HepG2 (cell line): ENCODE measurements at regions not wholly inside any gene's neighbourhood (a gene's known extent, or its start where the extent isn't known, plus 50 kb on each side); places are given as distances from the start of the nearest gene placed in this dataset.

ENCODE experiments used
- ATAC-seq: fragments of 200-7000 bp; cut with Tn5 transposase; 3 replicates; pipeline ENCODE4 v1.9.1; 2020; ENCODE audit warnings: mild to moderate bottlenecking, moderate library complexity
- BruUV-seq: library from RNA; stranded (reverse); fragments of 400-500 nt; replicated peaks from 2 replicates; lab custom pipeline; 2021; lab: Mats Ljungman, UMichigan
- CTCF ChIA-PET: fragments of 300-600 bp; formaldehyde crosslinking; extraction: SDS; loops from one replicate; lab custom pipeline; 2021; ENCODE audit warnings: low total read pairs, inconsistent platforms, low intra/inter-chr PET ratio; lab: Yijun Ruan, JAX
- POLR2A ChIA-PET: fragments of 350-600 bp; sonication (Branson Sonifier 250); formaldehyde crosslinking; loops from one replicate; lab custom pipeline; 2020; ENCODE audit warnings: antibody characterized with exemption, inconsistent platforms; lab: Yijun Ruan, JAX
- DNase-seq: peaks from one replicate; pipeline ENCODE4 v3.0.0-alpha.2; 2015; ENCODE audit warnings: low spot score
- FAIRE-seq: peaks from 3 replicates; lab custom pipeline; 2011; peaks lifted over from hg19 to GRCh38; lab: Jason Lieb, UNC
- H2AFZ ChIP-seq: one replicate; pipeline ENCODE4 v1.6.1; 2011; ENCODE audit warnings: low read length, inconsistent platforms
- H3K27ac ChIP-seq: fragments of 300-600 bp; 3 replicates; pipeline ENCODE4 v1.8.0; 2011; ENCODE audit warnings: mixed run types, mild to moderate bottlenecking, mixed read lengths, low read length, inconsistent platforms; ENCODE audit not compliant: insufficient read depth; ENCODE audit errors: extremely low read length
- H3K27me3 ChIP-seq, 2 experiments: fragments of 200-600 bp in 1 of 2; 2 replicates in 1 of 2; 3 replicates in 1 of 2; pipeline versions ENCODE4 v1.6.0 to v1.8.0; 2011; ENCODE audit warnings: low read length in 2 of 2, mild to moderate bottlenecking in 2 of 2, moderate library complexity in 2 of 2, inconsistent platforms in 1 of 2; ENCODE audit not compliant: insufficient read depth in 2 of 2, control insufficient read depth in 1 of 2
- H3K36me3 ChIP-seq, 2 experiments: fragments of 200-600 bp in 1 of 2; replicated peaks in 1 of 2; 2 replicates in 1 of 2; 3 replicates in 1 of 2; pipeline versions ENCODE4 v1.5.1 to v1.8.0; 2011; ENCODE audit warnings: low read length in 2 of 2, inconsistent platforms in 1 of 2; ENCODE audit not compliant: insufficient read depth in 2 of 2, control insufficient read depth in 1 of 2
- H3K4me1 ChIP-seq: 2 replicates; pipeline ENCODE4 v1.5.1; 2012; ENCODE audit warnings: low read length, inconsistent platforms; ENCODE audit not compliant: insufficient read depth
- H3K4me2 ChIP-seq: 2 replicates; pipeline ENCODE4 v1.6.0; 2011; ENCODE audit warnings: low read depth, low read length, inconsistent platforms
- H3K4me3 ChIP-seq, 3 experiments: fragments of 200-600 bp in 1 of 3; sonication (generic), shearing (Covaris generic) in 1 of 3; replicated peaks in 1 of 3; 2 replicates each; pipeline ENCODE4 v1.5.1; 2011 to 2016; ENCODE audit warnings: low read length in 3 of 3, inconsistent platforms in 2 of 3, low read depth in 2 of 3, mild to moderate bottlenecking in 2 of 3, control low read depth in 1 of 3, mixed read lengths in 1 of 3; ENCODE audit not compliant: insufficient read depth in 1 of 3
- H3K79me2 ChIP-seq: one replicate; pipeline ENCODE4 v1.6.1; 2011; ENCODE audit warnings: low read length, inconsistent platforms; ENCODE audit not compliant: insufficient read depth
- H3K9ac ChIP-seq: 2 replicates; pipeline ENCODE4 v1.6.0; 2011; ENCODE audit warnings: mild to moderate bottlenecking, low read depth, low read length, inconsistent platforms; ENCODE audit not compliant: insufficient read depth
- H3K9me3 ChIP-seq: 2 replicates; pipeline ENCODE4 v1.5.1; 2012; ENCODE audit warnings: mild to moderate bottlenecking, low read length
- H4K20me1 ChIP-seq: 2 replicates; pipeline ENCODE4 v1.6.0; 2011; ENCODE audit warnings: inconsistent platforms, mild to moderate bottlenecking, low read length, moderate library complexity; ENCODE audit not compliant: insufficient read depth
- HNRNPL ChIP-seq: fragments of 200-400 bp; formaldehyde crosslinking; IDR thresholded peaks from 2 replicates; pipeline ENCODE4 v1.6.1; 2017; ENCODE audit warnings: mild to moderate bottlenecking, low read depth, low read length
- IKZF4 ChIP-seq: sonication (generic); formaldehyde crosslinking; IDR thresholded peaks from 2 replicates; pipeline ENCODE4 v1.5.1; 2020; ENCODE audit warnings: borderline replicate concordance, mild to moderate bottlenecking, low read depth, missing genetic modification reagents; ENCODE audit errors: not compliant biosample characterization
- KDM4B ChIP-seq: sonication (generic); formaldehyde crosslinking; IDR thresholded peaks from 2 replicates; pipeline ENCODE4 v1.4.0; 2020; ENCODE audit warnings: missing genetic modification reagents
- NFIB ChIP-seq: sonication (generic); formaldehyde crosslinking; IDR thresholded peaks from 2 replicates; pipeline ENCODE4 v1.9.0; 2021; ENCODE audit warnings: missing genetic modification reagents, mild to moderate bottlenecking, borderline replicate concordance
- NFKB2 ChIP-seq: sonication (generic); formaldehyde crosslinking; IDR thresholded peaks from 2 replicates; pipeline ENCODE4 v1.4.0; 2020; ENCODE audit warnings: missing genetic modification reagents, borderline replicate concordance
- RXRB ChIP-seq: IDR thresholded peaks from 2 replicates; pipeline ENCODE4 v1.6.1; 2016; ENCODE audit warnings: borderline replicate concordance, missing genetic modification reagents, missing compliant biosample characterization
- SRSF1 ChIP-seq: fragments of 200-400 bp; formaldehyde crosslinking; optimal IDR thresholded peaks from 2 replicates; pipeline ENCODE3; 2017; ENCODE audit warnings: mild to moderate bottlenecking, low read depth, low read length, moderate library complexity
- ZFP62 ChIP-seq: sonication (generic); formaldehyde crosslinking; IDR thresholded peaks from 2 replicates; pipeline ENCODE4 v1.4.0; 2020; ENCODE audit warnings: missing genetic modification reagents
- ZNF274 ChIP-seq: sonication (generic); formaldehyde crosslinking; IDR thresholded peaks from 2 replicates; pipeline ENCODE4 v1.5.1; 2020; ENCODE audit warnings: mild to moderate bottlenecking, missing genetic modification reagents
- ZNF326 ChIP-seq: sonication (generic); formaldehyde crosslinking; IDR thresholded peaks from 2 replicates; pipeline ENCODE4 v1.4.0; 2020; ENCODE audit warnings: missing genetic modification reagents, borderline replicate concordance
- ZNF331 ChIP-seq: sonication (generic); formaldehyde crosslinking; IDR thresholded peaks from 2 replicates; pipeline ENCODE4 v1.4.0; 2020; ENCODE audit warnings: missing genetic modification reagents
- ZNF644 ChIP-seq: IDR thresholded peaks from 2 replicates; pipeline ENCODE4 v1.6.1; 2016; ENCODE audit warnings: low read depth
- WGBS: methylation state at CpG from one replicate; pipeline ENCODE4 v1.1.6; 2017; ENCODE audit warnings: low lambda C conversion rate; 5-methylcytosine and 5-hydroxymethylcytosine counted together
- in situ Hi-C: cut with HindIII; loops from 2 replicates; pipeline ENCODE4 v1.10.0; 2017; ENCODE audit warnings: low pct_unique_long_range_greater_than_20kb; ENCODE audit not compliant: extremely low pct_ligation_motif_present
- intact Hi-C: fragments of 100-400 bp; cut with micrococcal nuclease; formaldehyde crosslinking; loops from one replicate; pipeline ENCODE4 v1.10.0; 2022; ENCODE audit not compliant: unreplicated experiment
- TF ChIP-seq, protein P1 (sequence below): sonication (generic); formaldehyde crosslinking; IDR thresholded peaks from 2 replicates; pipeline ENCODE4 v1.4.0; 2020; ENCODE audit warnings: mild to moderate bottlenecking, missing genetic modification reagents, borderline replicate concordance

DNA sequence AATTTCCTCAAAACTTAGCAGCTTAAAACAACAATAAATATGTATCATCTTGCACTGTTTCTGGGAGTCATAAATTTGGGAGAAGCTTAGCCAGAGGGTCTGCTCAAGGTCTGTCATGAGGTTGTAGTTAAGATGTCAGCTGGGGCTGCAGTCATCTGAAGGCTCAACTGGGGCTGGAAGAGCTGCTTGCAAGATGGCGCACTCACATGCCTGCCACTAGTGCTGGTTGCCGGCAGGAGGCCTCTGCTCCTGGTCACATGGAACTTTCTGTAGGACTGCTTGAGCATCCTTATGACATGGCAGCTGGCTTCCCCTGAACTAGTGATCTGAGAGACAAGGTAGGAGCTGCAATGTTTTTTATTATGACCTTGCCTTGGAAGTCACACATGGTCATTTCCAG is 215.5 kb upstream of the HAAO start:
- H3K9ac ChIP-seq, result no peak overlapping the region
- H3K36me3 ChIP-seq, result no peaks in the 10 kb centered on the region
- in situ Hi-C loops, result no loop called here
- BruUV-seq, result no TSS peak
- H3K27ac ChIP-seq, result no peak overlapping the region
- FAIRE-seq (no peak), ATAC-seq (no peak), DNase-seq (no peak)
- H3K4me3 ChIP-seq, result no peak overlapping the region
- peaks cover 7% of the 10 kb centered on the region; the same call in 1 of the 2 replicates for H3K9me3 ChIP-seq
- intact Hi-C loops, result no loop called here
- H3K4me2 ChIP-seq, result no peak overlapping the region
- no peaks in the 10 kb centered on the region for H3K27me3 ChIP-seq
- ChIA-PET POLR2A (interaction anchor here (0.9 to 24.4 kb wide), 3 partner anchors 11 to 31 kb away, joined by 3 to 555 read pairs (median 86); no protein-coding TSS in a partner anchor), CTCF (no interaction called here)
- no peak for TF ChIP-seq NFKB2
- TF ChIP-seq ZNF644 (CRISPR knock-in tag), result 0 out of 2 replicates have a peak, but pooled peaks have one; percentile 21
- 100% methylated on average over 2 of the region's 2 CpGs for WGBS
- H2AFZ ChIP-seq, result no peak overlapping the region
- no peaks in the 10 kb centered on the region for H4K20me1 ChIP-seq
- no peaks in the 10 kb centered on the region for H3K79me2 ChIP-seq
- peaks cover 73% of the 10 kb centered on the region for H3K4me1 ChIP-seq

DNA sequence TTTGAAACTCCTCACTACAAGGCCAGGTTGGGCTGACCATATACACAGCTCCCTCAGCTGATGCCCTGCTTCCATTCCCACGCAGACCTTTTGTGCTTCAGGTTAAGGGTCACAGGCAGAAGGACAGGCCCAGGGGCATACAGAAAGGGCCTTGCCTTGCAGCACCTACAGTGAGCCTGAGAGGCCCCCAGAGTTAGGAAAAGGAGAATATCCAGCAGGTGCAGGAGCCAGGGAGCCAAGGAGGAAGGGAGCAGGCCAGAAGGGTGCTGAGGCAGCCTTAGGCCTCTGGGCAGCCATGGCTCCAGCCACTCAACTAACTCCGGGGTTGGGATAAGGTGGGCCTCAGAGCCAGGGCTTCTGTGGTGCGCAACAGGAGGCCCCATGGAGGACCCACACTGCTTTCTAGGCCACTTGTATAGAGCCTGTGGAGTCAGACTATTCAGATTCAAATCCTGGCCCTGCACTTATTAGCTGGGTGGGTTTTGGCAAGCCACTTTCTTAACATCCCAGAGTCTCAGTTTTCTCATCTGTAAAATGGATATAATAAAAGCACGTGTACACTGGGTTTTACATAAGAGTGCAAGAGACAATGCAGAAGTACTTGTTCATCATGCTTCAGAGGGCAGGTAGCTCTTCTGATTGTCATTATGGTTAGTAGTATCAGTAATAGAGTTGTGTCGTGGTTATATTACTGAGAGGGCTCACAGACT is 214.6 kb upstream of the HAAO start:
- no peaks in the 10 kb centered on the region for H4K20me1 ChIP-seq
- peaks cover 81% of the 10 kb centered on the region for H3K4me1 ChIP-seq
- 84% methylated on average over 5 of the region's 5 CpGs for WGBS
- FAIRE-seq (no peak), DNase-seq (no peak), ATAC-seq (no peak)
- no peak overlapping the region for H3K27ac ChIP-seq
- no peaks in the 10 kb centered on the region for H3K27me3 ChIP-seq
- H3K9me3 ChIP-seq, result peaks cover 7% of the 10 kb centered on the region; the same call in 1 of the 2 replicates
- 0 out of 6 replicates have a peak overlapping the region, but pooled peaks of 1 of the 3 experiments have one; percentile 67 for H3K4me3 ChIP-seq
- BruUV-seq, result no TSS peak
- H3K36me3 ChIP-seq, result no peaks in the 10 kb centered on the region
- intact Hi-C loops, result no loop called here
- no peaks in the 10 kb centered on the region for H3K79me2 ChIP-seq
- H3K4me2 ChIP-seq, result peak overlapping the region; percentile 95
- in situ Hi-C loops, result no loop called here
- H2AFZ ChIP-seq, result no peak overlapping the region
- CTCF ChIA-PET, result no interaction called here
- POLR2A ChIA-PET, result interaction anchor here (0.8 to 24.4 kb wide), 7 partner anchors 11 to 77 kb away, joined by 3 to 555 read pairs (median 12); no protein-coding TSS in a partner anchor
- H3K9ac ChIP-seq, result no peak overlapping the region
- TF ChIP-seq, protein P1, sequence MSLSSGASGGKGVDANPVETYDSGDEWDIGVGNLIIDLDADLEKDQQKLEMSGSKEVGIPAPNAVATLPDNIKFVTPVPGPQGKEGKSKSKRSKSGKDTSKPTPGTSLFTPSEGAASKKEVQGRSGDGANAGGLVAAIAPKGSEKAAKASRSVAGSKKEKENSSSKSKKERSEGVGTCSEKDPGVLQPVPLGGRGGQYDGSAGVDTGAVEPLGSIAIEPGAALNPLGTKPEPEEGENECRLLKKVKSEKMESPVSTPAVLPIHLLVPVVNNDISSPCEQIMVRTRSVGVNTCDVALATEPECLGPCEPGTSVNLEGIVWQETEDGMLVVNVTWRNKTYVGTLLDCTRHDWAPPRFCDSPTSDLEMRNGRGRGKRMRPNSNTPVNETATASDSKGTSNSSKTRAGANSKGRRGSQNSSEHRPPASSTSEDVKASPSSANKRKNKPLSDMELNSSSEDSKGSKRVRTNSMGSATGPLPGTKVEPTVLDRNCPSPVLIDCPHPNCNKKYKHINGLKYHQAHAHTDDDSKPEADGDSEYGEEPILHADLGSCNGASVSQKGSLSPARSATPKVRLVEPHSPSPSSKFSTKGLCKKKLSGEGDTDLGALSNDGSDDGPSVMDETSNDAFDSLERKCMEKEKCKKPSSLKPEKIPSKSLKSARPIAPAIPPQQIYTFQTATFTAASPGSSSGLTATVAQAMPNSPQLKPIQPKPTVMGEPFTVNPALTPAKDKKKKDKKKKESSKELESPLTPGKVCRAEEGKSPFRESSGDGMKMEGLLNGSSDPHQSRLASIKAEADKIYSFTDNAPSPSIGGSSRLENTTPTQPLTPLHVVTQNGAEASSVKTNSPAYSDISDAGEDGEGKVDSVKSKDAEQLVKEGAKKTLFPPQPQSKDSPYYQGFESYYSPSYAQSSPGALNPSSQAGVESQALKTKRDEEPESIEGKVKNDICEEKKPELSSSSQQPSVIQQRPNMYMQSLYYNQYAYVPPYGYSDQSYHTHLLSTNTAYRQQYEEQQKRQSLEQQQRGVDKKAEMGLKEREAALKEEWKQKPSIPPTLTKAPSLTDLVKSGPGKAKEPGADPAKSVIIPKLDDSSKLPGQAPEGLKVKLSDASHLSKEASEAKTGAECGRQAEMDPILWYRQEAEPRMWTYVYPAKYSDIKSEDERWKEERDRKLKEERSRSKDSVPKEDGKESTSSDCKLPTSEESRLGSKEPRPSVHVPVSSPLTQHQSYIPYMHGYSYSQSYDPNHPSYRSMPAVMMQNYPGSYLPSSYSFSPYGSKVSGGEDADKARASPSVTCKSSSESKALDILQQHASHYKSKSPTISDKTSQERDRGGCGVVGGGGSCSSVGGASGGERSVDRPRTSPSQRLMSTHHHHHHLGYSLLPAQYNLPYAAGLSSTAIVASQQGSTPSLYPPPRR, result no peak
- peak; percentile 0; the same call in 1 of the 2 replicates for TF ChIP-seq HNRNPL
- 0 out of 2 replicates have a peak, but pooled peaks have one; percentile 7 for TF ChIP-seq ZNF331 (CRISPR knock-in tag)
- TF ChIP-seq KDM4B (CRISPR knock-in tag), result 0 out of 2 replicates have a peak, but pooled peaks have one; percentile 45
- no peak for TF ChIP-seq ZFP62 (CRISPR knock-in tag)
- TF ChIP-seq NFIB (CRISPR knock-in tag), result no peak
- TF ChIP-seq SRSF1, result no peak
- peak; percentile 15; the same call in 1 of the 2 replicates for TF ChIP-seq RXRB (CRISPR knock-in tag)
- 0 out of 2 replicates have a peak, but pooled peaks have one; percentile 37 for TF ChIP-seq ZNF274 (CRISPR knock-in tag)
- 0 out of 2 replicates have a peak, but pooled peaks have one; percentile 21 for TF ChIP-seq ZNF326 (CRISPR knock-in tag)
- TF ChIP-seq IKZF4 (CRISPR knock-in tag), result no peak
